NCI-H2081 treated with DMSO at 0.1 percent for 48 hours (cell line): ENCODE measurements at regions not wholly inside any gene's neighbourhood (a gene's known extent, or its start where the extent isn't known, plus 50 kb on each side); places are given as distances from the start of the nearest gene placed in this dataset.
"Not testable (repeated sequence)": the region's sequence is repeated elsewhere in the genome, so short reads cannot be mapped to it uniquely, and the experiment has no call there.

ENCODE experiments used
- DNase-seq: peaks from one replicate; lab custom pipeline; 2025; lab: John Stamatoyannopoulos, UW

DNA sequence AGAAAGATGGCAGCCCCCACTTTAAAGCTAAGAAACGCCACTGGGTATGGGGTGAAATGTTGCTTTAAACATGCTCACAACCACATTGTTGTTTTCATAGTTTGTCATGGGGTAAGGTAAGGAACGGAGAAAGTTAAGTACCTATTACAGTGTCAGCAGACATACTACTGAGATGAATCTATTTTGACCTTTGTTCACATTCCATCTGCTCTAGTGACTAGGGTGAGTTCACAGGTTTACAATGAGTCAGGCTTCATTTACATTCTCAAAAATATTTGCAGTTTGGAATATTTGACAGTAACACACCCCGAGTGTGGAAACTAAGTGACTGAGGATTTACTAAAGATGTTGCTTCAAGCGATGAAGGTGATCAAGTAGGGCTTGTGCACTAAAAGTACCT is 428.7 kb upstream of the ACVR2A start:
- DNase-seq: no peak

DNA sequence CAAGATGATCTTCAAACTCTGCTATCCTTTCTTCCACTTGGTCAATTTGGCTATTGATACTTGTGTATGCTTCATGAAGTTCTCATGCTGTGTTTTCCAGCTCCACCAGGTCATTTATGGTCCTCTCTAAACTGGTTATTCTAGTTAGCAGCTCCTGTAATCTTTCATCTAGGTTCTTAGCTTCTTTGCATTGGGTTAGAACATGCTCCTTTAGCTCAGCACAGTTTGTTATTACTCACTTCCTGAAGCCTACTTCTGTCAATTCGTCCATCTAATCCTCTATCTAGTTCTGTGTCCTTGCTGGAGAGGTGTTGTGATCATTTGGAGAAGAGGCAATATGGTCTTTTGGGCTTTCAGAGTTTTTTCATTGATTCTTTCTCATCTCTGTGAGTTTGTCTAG is 430.2 kb upstream of the ACVR2A start:
- not testable (repeated sequence) for DNase-seq

DNA sequence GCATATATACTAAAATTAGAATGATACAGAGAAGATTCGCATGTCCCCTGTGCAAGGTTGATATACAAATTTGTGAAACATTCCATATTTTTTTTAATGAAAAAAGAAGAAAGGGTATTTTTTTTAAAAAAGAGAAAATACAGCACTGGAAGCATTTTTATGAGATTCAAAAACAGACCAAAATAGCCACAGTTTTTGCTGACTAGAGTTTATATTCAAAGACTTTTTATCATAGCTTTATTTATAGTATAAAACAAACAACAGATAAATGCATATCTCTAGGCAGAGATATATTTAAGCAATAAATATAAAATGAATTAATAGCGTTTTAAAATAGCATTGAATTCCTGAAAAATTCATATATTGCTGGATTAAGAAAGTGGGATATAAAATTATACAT is 436.5 kb upstream of the ACVR2A start:
- no peak for DNase-seq

DNA sequence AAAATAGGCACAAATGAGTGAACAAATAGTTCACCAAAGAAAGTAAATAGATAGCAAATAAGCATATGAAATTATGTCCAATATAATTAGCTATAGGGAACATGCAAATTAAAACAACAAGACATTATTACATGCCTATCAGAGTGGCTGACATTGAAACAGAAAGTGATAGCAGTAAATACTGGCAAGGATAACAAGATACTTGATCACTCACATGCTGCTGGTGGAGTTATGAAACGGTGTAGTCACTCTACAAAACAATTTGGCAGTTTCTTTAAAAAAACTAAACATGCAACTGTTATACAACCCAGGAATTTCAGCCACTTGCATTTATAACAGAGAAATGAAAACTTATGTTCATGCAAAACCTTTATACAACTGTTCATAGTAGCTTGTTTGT is 439.2 kb upstream of the ACVR2A start:
- no peak for DNase-seq

DNA sequence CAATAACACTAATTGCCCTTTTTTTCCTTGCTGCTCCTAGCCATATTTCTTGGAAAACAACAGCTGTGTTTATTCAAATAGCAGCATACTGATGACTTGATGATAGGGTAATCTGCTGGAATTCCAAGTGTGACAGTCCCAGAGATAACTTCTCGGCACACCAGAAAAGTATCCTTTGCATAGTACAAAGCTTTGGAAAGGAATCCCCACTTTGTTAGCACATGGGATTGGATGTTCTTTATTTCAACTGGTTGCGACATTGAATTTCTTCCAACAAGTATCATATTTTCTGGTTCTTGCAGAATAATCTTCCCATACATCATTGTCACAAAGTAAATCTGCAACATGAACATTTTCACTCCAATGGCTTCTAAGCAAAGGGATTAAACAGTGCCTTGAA is 445.8 kb upstream of the ACVR2A start:
- DNase-seq: no peak

DNA sequence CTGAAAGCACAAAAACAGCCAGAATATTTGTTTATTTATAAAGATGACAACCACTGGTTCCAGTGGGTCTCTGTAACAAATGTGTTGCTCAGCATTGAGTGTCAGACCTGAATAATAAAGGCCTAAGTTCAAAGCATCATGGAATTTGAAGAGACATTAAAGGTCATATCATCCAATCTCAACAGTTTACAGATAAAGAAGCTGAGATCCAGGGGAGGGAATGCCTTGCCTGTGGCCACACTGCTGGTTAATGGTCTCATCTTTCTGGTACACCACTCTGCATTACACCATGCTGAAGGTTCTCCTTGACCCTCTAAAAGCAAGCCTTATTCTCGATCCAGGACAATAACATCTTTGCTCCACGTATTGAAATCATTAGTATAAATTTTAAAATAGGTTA is 446.5 kb upstream of the ACVR2A start:
- DNase-seq: no peak

DNA sequence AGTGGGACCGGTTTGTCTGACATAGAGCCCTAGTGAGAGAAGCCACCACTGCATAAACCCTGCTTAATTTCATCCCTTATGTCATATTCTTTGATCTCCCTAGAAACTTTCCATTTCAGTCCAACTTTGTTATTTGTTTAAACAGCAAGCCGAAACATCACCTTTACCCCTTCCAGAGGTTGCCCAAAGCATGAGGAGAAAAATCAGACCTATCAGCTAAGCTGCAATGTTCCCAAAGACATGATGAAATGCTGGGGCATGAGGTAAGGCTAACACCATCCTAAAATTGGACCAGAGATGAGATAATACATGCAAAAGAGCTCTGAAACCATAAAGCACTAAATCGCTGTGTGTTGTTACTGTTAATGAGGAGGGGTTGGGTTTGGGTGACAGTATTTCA is 447.9 kb upstream of the ACVR2A start:
- DNase-seq: no peak

DNA sequence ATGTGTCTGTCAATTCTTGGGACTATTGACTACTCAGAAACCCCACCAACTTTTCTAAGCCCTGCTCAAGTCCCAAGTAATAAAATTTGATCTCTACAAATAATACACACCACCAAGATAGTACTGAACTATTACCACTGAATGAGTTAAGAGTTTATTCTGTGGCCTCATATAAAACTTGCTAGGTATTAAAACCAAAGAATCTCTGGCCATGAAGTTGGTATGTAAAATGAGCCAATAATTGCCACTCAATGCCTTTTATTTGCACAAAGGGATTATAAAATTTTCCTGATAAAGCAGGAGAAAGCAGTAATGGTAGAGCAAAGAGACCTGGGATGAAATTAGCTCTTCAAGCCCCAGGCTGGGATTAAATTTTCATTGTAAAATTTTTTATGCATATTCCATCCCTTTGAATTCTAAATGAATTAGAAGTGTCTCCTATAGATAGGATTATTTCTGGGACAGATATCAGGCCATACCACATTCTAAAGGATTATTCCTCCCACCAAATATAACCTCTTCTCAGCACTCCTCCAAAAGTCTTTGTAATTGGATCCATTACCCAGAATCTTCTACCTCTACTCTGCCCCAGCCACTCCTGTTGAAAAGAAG is 450.5 kb upstream of the ACVR2A start:
- DNase-seq: no peak

DNA sequence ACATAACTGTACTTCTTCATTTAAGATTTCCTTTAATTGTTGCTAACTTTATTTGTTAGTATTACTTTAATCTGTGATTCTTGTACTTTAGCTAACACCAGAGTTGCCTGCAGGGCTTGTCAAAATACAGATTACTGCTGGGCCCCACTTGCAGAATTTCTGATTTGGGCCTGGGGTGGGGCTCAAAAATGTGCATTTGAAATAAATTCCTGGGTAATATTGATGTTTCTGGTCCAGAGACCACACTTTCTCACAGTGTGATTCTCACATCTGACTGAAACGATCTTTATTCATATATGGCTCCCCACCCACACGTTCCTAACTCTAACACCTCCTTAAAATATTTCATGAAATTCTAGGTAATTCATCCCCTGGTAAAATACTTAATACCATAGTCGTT is 452.6 kb upstream of the ACVR2A start:
- DNase-seq: no peak

DNA sequence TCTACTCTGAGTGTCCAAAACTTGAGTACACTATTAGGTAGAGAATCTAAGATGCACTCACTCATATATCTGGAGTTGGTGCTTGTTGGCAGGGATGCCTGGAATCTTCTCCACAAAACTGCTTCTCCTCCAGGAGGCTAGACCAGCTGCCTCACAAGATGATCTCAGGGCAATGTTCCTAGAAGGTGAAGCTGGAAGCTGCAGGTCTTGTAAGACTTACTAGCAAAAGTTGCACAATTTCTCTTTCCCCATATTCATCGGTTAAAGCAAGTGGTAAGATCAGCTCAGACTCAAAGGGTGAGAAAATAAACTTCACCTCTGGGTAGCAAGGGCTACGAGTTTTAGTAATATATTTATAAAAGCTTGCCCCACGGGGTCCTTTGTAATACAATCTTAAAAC is 454.4 kb upstream of the ACVR2A start:
- no peak for DNase-seq

DNA sequence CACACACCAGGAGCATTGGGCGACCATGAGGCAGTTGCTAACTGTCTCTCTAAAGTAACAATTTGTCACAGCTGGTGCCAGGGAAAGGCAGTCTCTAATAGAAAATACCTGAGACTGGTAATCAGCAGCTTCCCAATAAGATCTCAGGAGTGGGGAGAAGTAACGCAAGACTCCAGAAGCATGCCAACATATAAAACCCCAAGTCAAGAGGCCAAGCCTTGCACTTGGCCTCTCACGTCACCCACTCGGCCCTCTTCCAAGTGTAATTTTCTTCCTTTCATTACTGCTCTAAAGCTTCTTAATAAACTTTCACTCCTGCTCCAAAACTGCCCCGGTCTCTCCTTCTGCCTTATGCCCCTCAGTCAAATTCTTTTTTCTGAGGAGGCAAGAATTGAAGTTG is 455.6 kb upstream of the ACVR2A start:
- DNase-seq: no peak

DNA sequence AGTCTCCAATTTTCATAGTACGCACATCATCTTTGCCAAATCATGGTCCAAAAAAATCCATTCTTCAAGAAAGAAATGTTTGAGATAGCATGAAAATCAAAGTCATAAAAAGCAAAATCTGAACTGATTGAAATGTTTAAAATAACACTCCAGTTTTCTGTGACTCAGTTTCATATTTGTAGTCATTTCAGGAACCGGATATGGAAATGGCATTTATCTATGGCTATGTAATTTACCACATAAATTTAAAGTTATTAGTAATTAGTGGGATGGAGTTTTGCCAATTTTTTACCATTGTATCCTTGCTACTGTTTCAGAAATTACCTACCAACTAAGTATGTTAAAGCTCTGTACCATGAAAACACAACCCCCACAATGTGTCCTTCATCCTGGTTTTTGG is 456.6 kb upstream of the ACVR2A start:
- no peak for DNase-seq

DNA sequence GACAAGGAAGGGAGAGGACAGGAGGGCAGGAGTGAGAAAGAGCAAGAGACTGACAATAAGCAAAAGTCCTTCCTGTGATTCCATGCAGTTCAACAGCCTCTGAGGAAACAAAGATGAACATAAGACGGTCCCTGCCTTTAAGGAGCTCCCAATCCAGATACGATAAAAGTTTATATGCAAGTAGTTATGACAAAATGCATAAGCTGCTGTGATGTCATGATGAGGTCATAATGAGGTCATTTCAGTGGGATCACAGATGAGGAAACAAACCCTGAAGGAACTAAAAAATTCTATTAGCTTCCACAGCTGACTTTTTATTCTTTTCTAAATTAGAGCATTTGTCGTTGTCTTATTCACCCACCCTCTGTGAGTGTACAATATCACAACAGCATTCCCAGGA is 458.5 kb upstream of the ACVR2A start:
- no peak for DNase-seq

DNA sequence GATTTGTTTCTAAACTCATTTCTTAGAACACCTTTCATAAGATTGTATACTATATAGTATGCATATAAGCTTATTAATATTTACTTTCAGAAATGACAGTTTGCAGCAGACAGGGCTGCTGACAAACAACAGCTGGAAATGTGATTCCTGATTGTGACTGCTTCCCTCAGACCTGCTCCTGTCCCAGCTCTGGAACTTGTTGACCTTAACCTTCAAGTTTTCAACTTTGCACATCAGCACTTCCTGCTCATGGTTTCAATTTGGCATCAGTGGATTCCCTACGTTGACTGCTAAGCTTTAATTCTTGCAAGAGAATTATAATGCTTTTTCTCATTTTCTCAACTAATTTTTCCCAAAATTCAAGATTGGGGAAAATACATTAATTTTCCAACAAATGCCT is 459.2 kb upstream of the ACVR2A start:
- no peak for DNase-seq

DNA sequence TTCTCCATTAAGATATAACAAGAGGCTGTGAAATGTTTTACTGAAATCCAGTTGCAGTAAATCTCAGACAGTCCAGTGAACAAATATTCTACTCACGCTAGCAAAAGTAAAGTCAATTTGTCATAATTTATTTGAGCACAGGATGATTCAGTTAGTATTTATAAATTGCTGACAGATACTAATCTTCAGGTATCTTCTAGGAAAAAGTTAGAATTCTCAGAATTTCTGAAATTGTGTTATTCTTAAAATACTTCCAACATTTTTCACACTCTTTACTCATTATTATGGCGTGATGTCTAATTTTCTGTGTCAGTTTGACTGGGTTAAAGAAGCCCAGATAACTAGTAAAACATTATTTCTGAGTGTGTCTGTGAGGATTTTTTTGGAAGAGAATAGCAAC is 460.2 kb upstream of the ACVR2A start:
- DNase-seq: no peak

DNA sequence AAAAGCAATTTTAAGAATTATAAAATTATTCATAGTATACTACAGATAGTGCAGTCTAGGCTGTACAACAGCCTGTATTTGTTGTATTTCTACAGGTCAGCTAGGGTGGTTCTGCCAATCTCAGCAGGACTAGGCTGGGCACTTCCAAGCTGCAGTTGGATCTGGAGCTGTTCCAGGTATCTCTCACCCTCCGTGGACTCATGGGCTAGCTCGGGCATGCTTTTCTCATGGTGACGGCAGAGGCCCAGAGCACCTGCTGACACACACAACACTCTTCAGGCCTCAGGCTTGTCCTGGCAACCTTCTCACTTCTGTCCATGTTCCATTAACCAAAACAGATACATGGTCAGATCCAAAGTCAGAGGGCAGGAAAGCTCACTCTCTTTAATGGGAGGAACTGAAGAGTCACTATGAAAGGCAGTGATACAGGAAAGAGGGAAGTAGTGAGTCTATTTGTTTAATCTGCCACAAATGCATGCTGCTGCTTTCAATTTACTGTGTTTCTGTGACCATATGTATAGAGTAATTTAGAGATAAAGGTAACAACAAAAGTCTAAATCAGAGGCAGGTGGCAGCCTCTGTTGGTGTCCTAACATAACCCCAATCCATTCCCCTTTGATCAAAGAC is 462.4 kb upstream of the ACVR2A start:
- DNase-seq: peak; percentile 91

DNA sequence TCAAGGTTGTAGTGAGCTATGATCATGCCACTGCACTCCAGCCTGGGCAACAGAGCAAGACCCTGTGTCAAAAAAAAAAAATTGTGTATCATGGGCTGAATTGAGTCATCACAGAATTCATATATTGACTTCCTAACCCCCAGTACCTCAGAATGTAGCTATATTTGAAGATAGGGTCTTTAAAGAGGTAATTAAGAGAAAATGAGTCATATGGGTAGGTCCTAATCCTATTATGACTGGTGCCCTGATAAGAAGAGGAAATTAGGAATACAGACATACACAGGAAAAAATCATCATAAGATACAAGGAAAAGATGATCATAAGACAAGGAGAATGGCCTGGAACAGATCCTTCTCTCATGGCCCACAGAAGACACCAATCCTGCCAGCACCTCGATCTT is 466.4 kb upstream of the ACVR2A start:
- no peak for DNase-seq

DNA sequence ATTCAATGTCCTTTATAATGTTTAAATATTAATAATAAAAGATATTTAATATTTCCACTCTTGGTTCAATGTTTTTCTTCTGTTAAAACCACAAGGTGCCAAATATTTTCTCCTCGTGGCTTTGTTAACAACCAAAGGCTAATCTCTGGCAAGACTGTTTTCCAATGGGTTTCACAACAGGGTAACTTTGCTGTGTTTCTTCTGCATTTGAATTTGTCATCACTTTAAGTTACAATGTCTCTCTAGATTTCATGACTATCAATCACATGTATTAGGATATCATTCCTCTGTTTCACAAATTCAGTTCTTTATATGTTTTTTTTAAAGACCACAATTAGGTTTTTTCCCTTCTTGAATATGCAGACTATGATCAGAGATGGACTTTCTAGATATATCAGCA is 469.8 kb upstream of the ACVR2A start:
- no peak for DNase-seq

DNA sequence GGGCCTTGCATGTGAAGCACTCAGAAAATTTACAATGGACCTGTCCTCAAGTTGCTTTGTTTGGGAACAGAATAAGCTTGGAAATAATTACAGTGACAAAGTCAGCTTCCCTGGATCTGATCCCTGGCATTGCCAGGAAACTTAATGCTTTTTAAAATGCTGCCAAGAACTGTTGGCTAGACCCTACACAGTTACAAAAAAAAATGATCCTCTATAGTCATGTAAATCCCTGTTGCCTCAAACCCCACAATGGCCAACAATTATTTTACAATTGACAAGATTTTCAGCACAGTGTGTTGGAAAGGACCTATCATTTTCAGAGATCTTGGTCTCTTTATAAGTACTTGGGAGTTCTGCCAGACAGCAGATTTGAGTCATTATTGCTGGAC is 470.4 kb upstream of the ACVR2A start:
- DNase-seq: peak; percentile 78

DNA sequence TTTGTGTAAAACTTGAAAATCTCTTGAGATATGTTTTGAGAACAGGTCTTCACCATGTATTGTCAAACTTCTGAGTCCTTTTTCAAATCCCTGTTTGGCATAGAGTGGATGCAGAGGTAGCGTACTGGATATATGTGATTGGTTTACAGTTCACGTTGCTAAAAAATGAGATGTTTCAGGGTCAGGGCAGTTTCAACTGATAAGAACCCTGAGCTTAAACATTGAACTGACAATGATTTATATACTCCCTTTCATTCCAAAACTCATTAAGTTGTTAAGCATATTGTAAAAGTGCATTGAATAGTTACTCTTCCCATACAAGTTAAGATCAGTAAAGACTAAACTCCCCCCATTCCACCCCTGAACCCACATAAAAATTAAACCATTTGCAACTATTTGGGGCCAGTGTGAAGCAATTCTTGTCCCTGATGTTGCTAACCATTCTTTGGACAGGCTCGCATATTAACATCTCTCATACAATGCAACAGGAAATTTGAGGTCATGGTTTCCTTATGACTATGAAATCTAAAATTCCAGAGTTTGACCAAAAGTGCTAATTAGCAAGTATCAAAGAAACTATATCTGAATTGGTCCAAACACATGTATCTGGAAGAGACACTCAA is 470.9 kb upstream of the ACVR2A start:
- no peak for DNase-seq

DNA sequence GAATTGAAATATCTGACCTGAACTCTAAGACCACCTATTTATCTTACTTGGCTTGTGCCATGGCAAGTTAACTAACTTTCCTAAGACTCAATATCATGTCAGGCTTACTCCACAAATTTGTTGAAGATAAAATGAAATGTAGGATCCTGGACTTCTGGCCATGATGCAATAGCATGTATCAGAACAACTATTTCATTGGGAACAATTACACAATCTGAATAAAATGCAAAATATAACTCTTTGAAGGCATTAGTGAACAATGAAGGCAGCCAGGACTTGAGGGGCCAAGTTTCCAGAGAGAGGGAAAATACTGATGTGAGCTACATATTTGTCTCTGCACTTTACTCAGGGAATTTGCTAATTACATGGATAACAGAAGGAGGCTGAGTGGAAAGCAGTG is 476.5 kb upstream of the ACVR2A start:
- DNase-seq: no peak

DNA sequence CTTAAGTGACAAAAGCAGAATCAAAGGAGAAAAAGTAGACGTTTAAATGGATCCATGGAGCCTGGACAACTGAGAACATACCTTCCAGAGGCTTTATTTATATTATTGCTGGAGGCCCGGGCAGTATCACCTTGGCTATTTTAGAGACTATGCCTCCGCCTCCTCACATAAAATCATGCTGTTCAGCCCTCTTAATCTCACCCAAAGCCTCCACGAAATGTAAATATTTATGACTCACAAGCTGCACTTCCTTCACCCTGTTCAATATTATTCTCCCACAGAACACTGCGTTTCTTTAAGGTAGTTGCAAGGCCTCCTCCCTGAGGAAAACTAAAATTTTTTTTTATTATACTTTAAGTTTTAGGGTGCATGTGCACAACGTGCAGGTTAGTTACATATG is 478.6 kb upstream of the ACVR2A start:
- no peak for DNase-seq

DNA sequence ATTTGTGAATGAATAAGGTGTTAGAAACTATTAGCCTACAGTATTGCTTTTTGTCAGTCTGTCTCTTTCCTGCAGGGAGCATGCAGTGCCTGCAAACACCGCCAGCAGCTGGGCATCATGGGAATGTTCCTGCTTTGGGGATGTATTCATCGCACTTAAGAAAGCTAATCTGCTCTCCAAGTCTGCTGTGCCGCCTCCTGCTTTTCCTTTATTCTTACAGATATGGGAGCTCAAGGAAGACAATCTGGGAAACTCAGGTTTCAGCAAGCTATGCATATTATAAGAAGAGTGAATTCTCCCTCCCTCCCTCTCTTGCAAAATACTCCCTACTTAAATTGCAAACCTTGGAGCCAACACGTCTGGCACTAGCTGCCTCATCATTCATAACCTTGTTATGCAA is 479.2 kb upstream of the ACVR2A start:
- DNase-seq: no peak

DNA sequence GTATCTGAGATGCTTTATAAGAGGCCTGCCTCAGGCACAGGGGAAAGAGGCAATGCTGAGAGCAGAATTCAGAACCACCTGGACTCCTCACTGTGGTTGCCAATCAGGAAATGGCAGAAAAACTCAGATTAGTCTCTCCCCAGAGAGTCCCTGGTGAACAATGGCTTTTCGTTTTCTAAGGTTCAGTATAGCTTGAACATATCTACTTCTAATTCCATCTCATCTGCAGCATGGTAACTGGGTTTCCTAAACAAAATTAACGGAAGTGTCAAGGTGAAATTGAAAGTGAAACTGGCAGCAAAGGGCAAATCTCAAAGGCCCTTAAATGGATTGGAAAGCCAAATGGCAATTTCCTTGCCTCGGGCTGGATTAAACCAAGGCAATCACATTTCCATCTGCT is 480.2 kb upstream of the ACVR2A start:
- no peak for DNase-seq
